NOMO-1 (cell line): ENCODE measurements at regions not wholly inside any gene's neighbourhood (a gene's known extent, or its start where the extent isn't known, plus 50 kb on each side); places are given as distances from the start of the nearest gene placed in this dataset.
"Not testable (repeated sequence)": the region's sequence is repeated elsewhere in the genome, so short reads cannot be mapped to it uniquely, and the experiment has no call there.

Experiments used
- DNase-seq, 2 experiments: peaks; one replicate each; lab custom pipeline; 2025; ENCODE audit not compliant: unreplicated experiment in 2 of 2; lab: John Stamatoyannopoulos, UW

GRCh38 chr14:84482256-84483071 lies 1047.5 kb upstream of the FLRT2 start:
- DNase-seq = no peak

DNA sequence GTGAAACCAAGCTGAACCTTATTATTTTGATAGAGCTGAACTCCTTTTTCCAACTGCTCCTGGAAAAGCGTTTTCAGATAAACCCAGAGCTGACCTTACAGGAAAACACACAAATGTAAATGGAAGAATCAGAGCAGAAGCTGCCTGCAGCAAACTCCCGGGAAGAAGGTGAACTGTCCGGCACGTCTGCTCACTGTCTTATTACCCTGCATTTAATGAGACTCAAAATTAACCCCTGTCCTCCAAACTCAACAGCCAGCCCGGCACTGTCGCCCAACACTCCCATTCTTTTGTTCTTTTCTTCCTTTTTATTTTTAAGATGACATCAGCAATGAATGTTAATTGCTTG lies 1046.9 kb upstream of the FLRT2 start:
- DNase-seq = no peak

- DNase-seq = not testable (repeated sequence)
Observed at GRCh38 chr14:84484243-84484642, 1045.7 kb upstream of the FLRT2 start.

DNA sequence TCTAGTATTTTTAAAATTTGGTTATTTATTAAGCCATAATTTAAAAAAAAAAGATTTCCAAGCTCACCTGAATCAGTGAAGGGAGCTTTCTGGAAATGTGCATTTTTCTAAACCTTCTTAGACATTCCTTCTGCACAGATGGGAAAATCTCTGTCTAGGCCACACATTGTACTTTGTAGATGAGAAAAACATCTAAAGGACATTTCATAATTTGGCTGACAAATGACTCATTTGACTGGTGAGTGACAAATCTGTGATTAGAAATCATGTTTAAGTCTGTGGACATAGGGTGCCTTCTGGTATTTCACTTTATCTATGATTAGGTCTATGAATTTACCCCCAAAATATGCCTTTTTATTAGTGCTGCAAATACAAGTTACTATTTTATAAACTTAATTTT lies 1044.9 kb upstream of the FLRT2 start:
- DNase-seq = no peak

DNA sequence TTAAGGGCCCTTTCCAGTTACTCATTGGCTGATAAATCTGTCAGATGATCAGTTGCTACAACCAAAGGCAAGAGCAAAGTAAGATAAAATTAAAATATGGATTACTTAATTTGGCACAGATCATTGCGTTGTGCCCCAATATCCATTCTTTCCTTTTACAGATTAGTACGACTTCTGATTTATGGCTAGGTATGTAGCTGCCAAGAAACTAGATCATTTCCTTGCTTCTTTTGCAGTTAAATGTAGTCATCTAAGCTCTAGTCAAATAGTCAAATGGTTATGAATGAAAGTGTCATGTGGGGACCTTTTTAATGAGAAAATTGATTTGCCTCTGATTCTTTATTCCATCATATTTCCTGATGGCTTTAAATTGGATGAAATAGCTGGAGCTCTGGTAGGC lies 1039.9 kb upstream of the FLRT2 start:
- DNase-seq = no peak

DNA sequence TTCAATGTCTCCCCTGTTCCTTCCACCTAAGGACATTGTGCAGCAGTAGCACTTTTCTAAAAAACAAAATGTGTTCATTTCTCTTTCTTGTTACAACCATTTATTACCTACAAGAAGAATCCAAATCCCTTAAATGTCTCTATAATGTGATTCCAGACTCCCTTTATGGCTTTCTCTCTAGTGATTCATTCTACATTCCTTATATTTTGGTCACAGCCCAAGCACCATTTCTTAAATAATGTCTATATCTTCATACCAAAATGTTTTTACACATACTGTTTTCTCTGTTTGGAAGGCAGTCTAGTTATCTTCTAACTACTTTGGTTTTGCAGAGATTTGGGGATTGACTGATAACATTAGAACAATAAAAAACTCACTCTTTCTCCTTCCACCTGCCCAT lies 1037.3 kb upstream of the FLRT2 start:
- DNase-seq = no peak

DNA sequence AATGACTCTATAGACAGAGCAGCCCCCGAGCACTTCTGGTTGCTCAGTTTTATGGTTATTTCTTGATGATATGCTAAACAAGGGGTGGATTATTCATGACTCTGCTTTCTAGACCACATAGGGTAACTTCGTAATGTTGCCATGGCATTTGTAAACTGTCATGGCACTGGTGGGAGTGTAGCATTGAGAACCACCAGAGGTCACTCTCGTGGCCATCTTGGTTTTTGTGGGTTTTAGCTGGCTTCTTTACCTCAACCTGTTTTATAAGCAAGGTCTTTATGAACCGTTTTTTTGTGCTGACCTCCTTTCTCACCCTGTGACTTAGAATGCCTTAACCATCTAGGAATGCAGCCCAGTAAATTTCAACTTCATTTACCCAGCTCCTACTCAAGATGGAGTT lies 1036.2 kb upstream of the FLRT2 start:
- no peak for DNase-seq

- DNase-seq = no peak
Observed at GRCh38 chr14:84496677-84497076, 1033.3 kb upstream of the FLRT2 start.

DNA sequence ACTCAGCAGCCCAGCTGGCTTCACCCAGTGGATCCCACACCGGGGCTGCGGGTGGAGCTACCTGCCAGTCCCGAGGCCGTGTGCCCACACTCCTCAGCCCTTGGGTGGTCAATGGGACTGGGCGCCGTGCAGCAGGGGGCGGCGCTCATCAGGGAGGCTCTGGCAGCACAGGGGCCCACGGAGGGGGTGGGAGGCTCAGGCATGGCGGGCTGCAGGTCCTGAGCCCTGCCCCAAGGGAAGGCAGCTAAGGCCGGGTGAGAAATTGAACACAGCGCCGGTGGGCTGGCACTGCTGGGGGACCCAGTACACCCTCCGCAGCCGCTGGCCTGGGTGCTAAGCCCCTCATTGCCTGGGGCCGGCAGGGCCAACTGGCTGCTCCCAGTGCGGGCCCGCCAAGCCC lies 1017.1 kb upstream of the FLRT2 start:
- not testable (repeated sequence) for DNase-seq

- no peak for DNase-seq
Observed at GRCh38 chr14:84519836-84520235, 1010.1 kb upstream of the FLRT2 start.

DNA sequence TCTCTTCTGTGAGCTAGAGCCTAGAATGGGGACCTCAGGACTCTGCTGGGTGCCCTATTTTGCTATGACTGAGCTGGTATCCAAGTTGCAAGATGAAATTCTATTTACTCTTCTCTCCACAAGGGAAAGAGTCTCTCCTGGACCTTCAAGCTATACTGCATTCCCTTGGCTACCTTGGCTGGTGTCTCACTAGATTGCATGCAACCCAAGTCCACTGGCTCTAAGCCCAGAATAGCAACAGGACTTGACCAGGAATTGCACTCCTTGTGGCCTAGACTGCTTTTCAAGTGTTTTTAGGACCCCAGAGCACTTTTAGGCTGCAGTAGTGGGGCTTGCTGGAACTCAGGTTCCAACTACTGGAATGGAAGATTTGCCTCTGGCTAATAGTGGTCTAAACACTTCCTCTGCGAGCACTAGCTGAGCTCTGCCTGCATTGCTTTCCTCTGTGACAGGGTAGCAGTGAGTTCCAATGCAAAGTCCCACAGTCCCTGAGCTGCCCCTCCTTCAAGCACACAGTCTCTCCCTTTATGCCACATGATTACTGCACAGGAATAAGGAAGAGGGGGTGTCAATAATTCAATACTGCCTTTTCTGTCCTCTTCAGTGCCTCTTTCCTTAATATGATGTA lies 1009.1 kb upstream of the FLRT2 start:
- DNase-seq = no peak

DNA sequence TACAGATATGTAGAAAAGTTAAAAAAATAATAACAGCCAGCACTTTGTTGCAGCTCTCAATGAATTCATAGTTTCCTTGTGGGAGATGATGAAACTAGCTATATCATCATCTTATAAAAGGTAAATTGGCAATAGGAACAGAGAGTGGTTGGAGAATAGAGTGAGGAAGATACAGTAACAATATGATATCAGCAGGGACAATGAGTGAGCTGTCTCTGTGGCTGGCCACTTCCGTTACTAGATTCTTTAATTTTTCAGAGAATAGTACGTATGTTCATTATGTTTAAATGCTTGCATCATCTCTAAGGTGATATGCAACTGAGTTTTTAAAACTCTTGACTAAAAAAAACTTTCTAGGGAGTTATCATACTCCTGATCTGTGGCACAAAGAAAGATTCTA lies 1006.2 kb upstream of the FLRT2 start:
- no peak for DNase-seq

DNA sequence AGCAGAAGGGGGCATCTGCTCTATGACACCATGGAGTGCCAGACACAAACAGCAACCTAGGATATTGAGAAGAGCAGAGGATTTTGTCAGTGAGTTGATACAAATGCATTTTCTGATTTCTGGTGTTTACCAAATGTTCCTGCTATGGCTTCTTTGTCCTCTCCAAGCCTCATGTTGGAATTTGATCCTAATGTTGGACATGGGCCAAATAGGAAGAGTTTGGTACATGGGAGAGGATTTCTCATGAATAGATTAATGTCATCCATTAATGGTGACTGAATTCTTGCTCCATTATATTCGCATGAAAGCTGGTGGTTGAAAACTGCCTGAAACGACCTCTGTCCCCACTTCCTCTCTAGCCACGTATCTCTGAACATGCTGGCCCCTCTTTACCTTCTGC lies 1002.2 kb upstream of the FLRT2 start:
- no peak for DNase-seq

- DNase-seq = no peak
Observed at GRCh38 chr14:84532016-84532415, 997.9 kb upstream of the FLRT2 start.

GRCh38 chr14:84533181-84533725 lies 996.7 kb upstream of the FLRT2 start:
- DNase-seq = no peak

DNA sequence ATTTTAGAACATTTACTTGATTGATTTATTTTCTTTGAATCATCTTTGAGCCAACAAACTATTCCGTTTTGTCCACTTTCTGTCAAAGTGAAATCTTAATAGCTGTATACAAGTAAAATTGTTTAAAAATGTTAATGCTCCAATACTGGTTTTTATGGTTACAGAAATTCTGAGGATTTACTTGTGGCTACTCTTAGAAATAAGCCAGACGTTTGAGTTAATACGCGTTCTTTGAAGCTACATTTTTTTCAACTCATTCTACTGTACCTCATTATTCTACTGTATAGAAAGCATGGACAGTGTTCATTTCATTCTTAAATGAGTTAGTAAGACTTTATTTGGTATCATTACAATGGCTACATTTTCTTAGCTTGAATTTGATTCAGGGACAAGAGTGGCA lies 996.2 kb upstream of the FLRT2 start:
- no peak for DNase-seq

GRCh38 chr14:84535484-84535883 lies 994.5 kb upstream of the FLRT2 start:
- no peak for DNase-seq

DNA sequence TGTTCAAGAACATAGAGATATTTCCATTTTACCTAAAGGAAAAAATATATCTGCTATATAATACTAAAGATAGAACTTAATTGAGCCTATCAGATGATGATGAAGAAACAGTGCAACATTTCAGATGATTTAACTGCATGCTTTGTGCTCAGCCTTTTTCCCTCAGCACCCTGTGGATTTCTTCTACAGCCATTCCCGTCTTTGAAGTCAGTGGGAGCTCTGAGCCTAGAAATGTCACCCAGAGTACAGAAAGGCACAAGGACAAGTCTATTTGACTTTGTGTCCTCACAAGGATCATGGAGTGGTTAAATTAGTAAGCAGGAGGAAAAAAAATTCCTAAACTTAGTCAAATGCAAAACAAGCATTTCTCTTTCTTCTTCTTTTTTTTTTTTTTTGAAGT lies 994.0 kb upstream of the FLRT2 start:
- DNase-seq = no peak

- DNase-seq = no peak
Observed at GRCh38 chr14:84541018-84541417, 988.9 kb upstream of the FLRT2 start.

GRCh38 chr14:84543859-84544258 lies 986.1 kb upstream of the FLRT2 start:
- DNase-seq = no peak

- no peak for DNase-seq
Observed at GRCh38 chr14:84544486-84545131, 985.3 kb upstream of the FLRT2 start.

GRCh38 chr14:84546236-84546635 lies 983.7 kb upstream of the FLRT2 start:
- no peak for DNase-seq
